Cerebellar cortex (tissue), 1 donor: ENCODE measurements at regions not wholly inside any gene's neighbourhood (a gene's known extent, or its start where the extent isn't known, plus 50 kb on each side); places are given as distances from the start of the nearest gene placed in this dataset.
A peak's percentile ranks its signal among the peaks of the same experiment; 100 is the strongest.
"Not testable (repeated sequence)": the region's sequence is repeated elsewhere in the genome, so short reads cannot be mapped to it uniquely, and the experiment has no call there.

ENCODE experiments used
- DNase-seq: peaks from one replicate; pipeline ENCODE4 v3.0.0-alpha.2; 2015; ENCODE audit warnings: low spot score

- DNase-seq: peak; percentile 77
These were observed 984.7 kb upstream of the CELF2 start for GRCh38 chr10:10032991-10033390.

GRCh38 chr10:10038348-10038747 lies 979.3 kb upstream of the CELF2 start:
- DNase-seq: no peak

GRCh38 chr10:10039595-10039994 lies 978.1 kb upstream of the CELF2 start:
- DNase-seq: no peak

GRCh38 chr10:10043083-10043482 lies 974.6 kb upstream of the CELF2 start:
- DNase-seq: no peak

GRCh38 chr10:10044922-10045764 lies 972.5 kb upstream of the CELF2 start:
- no peak for DNase-seq

- DNase-seq: no peak
These were observed 972.0 kb upstream of the CELF2 start for GRCh38 chr10:10045765-10046028.

GRCh38 chr10:10047426-10047825 lies 970.2 kb upstream of the CELF2 start:
- no peak for DNase-seq

GRCh38 chr10:10053051-10053450 lies 964.6 kb upstream of the CELF2 start:
- no peak for DNase-seq

GRCh38 chr10:10054466-10054865 lies 963.2 kb upstream of the CELF2 start:
- DNase-seq: no peak

- DNase-seq: no peak
These were observed 961.8 kb upstream of the CELF2 start for GRCh38 chr10:10055656-10056442.

GRCh38 chr10:10056961-10057360 lies 960.7 kb upstream of the CELF2 start:
- DNase-seq: no peak

GRCh38 chr10:10067644-10068043 lies 950.0 kb upstream of the CELF2 start:
- no peak for DNase-seq

- DNase-seq: not testable (repeated sequence)
These were observed 942.8 kb upstream of the CELF2 start for GRCh38 chr10:10074847-10075246.

GRCh38 chr10:10078446-10078845 lies 939.2 kb upstream of the CELF2 start:
- DNase-seq: no peak

- DNase-seq: no peak
These were observed 925.1 kb upstream of the CELF2 start for GRCh38 chr10:10092581-10092980.

- no peak for DNase-seq
These were observed 924.7 kb upstream of the CELF2 start for GRCh38 chr10:10093021-10093420.

GRCh38 chr10:10094691-10095090 lies 923.0 kb upstream of the CELF2 start:
- DNase-seq: no peak

- no peak for DNase-seq
These were observed 921.4 kb upstream of the CELF2 start for GRCh38 chr10:10096296-10096695.

GRCh38 chr10:10096898-10097297 lies 920.8 kb upstream of the CELF2 start:
- no peak for DNase-seq

GRCh38 chr10:10101106-10101505 lies 916.6 kb upstream of the CELF2 start:
- no peak for DNase-seq

GRCh38 chr10:10110844-10111490 lies 906.7 kb upstream of the CELF2 start:
- DNase-seq: no peak

- DNase-seq: no peak
These were observed 899.5 kb upstream of the CELF2 start for GRCh38 chr10:10118131-10118530.

GRCh38 chr10:10120671-10121070 lies 897.0 kb upstream of the CELF2 start:
- DNase-seq: no peak
